ENCODE measurements at regions not wholly inside any gene's neighbourhood (a gene's known extent, or its start where the extent isn't known, plus 50 kb on each side); places are given as distances from the start of the nearest gene placed in this dataset.
A peak's percentile ranks its signal among the peaks of the same experiment; 100 is the strongest.

DNA sequence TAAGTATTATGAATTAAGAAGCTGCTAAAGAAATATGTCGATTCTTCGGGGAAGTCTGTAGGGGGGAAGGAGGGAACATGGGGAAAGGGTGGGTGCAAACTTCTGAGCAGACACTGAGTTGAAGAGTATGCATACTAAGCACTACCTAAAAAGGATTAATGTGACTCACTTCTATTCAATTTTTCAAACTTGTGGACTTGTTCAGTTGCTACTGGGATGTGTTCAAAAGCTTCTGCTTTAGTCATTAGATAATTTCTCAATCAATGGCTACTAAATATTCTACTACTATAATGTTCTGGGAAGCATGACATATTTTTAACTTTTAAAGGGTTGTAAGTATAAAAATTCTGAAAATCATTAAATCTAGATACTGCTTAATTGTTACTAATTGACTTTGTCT is 109.7 kb upstream of the FER start:
- H3K36me3 Mint-ChIP-seq (ENCODE audit: low read depth): no peaks in the 10 kb centered on the region
- ATAC-seq (no peak), DNase-seq (ENCODE audit: low spot score) (no peak)
- no peak overlapping the region for H3K4me2 ChIP-seq
- H3K27ac ChIP-seq (ENCODE audit: low read depth): no peak overlapping the region
- H3K4me3 Mint-ChIP-seq: no peak overlapping the region
- H3K9me2 ChIP-seq (ENCODE audit: insufficient read depth): no peaks in the 10 kb centered on the region; the same call in 1 of the 2 replicates
- H3F3A ChIP-seq (replicated peaks; ENCODE audit: low read depth): no peaks in the 10 kb centered on the region
- H3K79me2 ChIP-seq (replicated peaks; ENCODE audit: insufficient read depth): no peaks in the 10 kb centered on the region
- peak overlapping the region; percentile 59 for H3K27ac Mint-ChIP-seq
- H2AFZ ChIP-seq: 0 out of 2 replicates have a peak overlapping the region, but pooled peaks have one; percentile 67
- H3K27me3 Mint-ChIP-seq (ENCODE audit: insufficient read depth, low read depth, poor library complexity): no peaks in the 10 kb centered on the region
- no peaks in the 10 kb centered on the region for H3K9me3 Mint-ChIP-seq
- no peak for TF ChIP-seq EZH2phosphoT487 (IDR thresholded peaks at IDR 0.05; ENCODE audit: unreplicated experiment)
- TF ChIP-seq CREB1 (CRISPR knock-in tag; IDR thresholded peaks at IDR 0.05; ENCODE audit: low read depth): no peak
- TF ChIP-seq, protein P1, sequence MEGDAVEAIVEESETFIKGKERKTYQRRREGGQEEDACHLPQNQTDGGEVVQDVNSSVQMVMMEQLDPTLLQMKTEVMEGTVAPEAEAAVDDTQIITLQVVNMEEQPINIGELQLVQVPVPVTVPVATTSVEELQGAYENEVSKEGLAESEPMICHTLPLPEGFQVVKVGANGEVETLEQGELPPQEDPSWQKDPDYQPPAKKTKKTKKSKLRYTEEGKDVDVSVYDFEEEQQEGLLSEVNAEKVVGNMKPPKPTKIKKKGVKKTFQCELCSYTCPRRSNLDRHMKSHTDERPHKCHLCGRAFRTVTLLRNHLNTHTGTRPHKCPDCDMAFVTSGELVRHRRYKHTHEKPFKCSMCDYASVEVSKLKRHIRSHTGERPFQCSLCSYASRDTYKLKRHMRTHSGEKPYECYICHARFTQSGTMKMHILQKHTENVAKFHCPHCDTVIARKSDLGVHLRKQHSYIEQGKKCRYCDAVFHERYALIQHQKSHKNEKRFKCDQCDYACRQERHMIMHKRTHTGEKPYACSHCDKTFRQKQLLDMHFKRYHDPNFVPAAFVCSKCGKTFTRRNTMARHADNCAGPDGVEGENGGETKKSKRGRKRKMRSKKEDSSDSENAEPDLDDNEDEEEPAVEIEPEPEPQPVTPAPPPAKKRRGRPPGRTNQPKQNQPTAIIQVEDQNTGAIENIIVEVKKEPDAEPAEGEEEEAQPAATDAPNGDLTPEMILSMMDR (conservative IDR thresholded peaks at IDR 0.05; ENCODE audit: low read depth in 2 of 2): no peak
- no peak for TF ChIP-seq EZH2 (IDR thresholded peaks at IDR 0.05; ENCODE audit: low read depth, unreplicated experiment)
- TF ChIP-seq, protein P2, sequence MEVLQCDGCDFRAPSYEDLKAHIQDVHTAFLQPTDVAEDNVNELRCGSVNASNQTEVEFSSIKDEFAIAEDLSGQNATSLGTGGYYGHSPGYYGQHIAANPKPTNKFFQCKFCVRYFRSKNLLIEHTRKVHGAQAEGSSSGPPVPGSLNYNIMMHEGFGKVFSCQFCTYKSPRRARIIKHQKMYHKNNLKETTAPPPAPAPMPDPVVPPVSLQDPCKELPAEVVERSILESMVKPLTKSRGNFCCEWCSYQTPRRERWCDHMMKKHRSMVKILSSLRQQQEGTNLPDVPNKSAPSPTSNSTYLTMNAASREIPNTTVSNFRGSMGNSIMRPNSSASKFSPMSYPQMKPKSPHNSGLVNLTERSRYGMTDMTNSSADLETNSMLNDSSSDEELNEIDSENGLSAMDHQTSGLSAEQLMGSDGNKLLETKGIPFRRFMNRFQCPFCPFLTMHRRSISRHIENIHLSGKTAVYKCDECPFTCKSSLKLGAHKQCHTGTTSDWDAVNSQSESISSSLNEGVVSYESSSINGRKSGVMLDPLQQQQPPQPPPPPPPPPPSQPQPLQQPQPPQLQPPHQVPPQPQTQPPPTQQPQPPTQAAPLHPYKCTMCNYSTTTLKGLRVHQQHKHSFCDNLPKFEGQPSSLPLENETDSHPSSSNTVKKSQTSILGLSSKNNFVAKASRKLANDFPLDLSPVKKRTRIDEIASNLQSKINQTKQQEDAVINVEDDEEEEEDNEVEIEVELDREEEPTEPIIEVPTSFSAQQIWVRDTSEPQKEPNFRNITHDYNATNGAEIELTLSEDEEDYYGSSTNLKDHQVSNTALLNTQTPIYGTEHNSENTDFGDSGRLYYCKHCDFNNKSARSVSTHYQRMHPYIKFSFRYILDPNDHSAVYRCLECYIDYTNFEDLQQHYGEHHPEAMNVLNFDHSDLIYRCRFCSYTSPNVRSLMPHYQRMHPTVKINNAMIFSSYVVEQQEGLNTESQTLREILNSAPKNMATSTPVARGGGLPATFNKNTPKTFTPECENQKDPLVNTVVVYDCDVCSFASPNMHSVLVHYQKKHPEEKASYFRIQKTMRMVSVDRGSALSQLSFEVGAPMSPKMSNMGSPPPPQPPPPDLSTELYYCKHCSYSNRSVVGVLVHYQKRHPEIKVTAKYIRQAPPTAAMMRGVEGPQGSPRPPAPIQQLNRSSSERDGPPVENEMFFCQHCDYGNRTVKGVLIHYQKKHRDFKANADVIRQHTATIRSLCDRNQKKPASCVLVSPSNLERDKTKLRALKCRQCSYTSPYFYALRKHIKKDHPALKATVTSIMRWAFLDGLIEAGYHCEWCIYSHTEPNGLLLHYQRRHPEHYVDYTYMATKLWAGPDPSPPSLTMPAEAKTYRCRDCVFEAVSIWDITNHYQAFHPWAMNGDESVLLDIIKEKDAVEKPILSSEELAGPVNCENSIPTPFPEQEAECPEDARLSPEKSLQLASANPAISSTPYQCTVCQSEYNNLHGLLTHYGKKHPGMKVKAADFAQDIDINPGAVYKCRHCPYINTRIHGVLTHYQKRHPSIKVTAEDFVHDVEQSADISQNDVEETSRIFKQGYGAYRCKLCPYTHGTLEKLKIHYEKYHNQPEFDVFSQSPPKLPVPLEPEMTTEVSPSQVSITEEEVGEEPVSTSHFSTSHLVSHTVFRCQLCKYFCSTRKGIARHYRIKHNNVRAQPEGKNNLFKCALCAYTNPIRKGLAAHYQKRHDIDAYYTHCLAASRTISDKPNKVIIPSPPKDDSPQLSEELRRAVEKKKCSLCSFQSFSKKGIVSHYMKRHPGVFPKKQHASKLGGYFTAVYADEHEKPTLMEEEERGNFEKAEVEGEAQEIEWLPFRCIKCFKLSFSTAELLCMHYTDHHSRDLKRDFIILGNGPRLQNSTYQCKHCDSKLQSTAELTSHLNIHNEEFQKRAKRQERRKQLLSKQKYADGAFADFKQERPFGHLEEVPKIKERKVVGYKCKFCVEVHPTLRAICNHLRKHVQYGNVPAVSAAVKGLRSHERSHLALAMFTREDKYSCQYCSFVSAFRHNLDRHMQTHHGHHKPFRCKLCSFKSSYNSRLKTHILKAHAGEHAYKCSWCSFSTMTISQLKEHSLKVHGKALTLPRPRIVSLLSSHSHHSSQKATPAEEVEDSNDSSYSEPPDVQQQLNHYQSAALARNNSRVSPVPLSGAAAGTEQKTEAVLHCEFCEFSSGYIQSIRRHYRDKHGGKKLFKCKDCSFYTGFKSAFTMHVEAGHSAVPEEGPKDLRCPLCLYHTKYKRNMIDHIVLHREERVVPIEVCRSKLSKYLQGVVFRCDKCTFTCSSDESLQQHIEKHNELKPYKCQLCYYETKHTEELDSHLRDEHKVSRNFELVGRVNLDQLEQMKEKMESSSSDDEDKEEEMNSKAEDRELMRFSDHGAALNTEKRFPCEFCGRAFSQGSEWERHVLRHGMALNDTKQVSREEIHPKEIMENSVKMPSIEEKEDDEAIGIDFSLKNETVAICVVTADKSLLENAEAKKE (CRISPR knock-in tag; IDR thresholded peaks at IDR 0.05): no peak
- TF ChIP-seq NANOG (IDR thresholded peaks at IDR 0.05; ENCODE audit: borderline replicate concordance): no peak
- TF ChIP-seq ZNF331 (CRISPR knock-in tag; IDR thresholded peaks at IDR 0.05; ENCODE audit: low read depth): no peak
- no peak for TF ChIP-seq JUNB (IDR thresholded peaks at IDR 0.05; ENCODE audit: unreplicated experiment)
- TF ChIP-seq STAT1 (IDR thresholded peaks at IDR 0.05; ENCODE audit: unreplicated experiment): no peak
- TF ChIP-seq, protein P3, sequence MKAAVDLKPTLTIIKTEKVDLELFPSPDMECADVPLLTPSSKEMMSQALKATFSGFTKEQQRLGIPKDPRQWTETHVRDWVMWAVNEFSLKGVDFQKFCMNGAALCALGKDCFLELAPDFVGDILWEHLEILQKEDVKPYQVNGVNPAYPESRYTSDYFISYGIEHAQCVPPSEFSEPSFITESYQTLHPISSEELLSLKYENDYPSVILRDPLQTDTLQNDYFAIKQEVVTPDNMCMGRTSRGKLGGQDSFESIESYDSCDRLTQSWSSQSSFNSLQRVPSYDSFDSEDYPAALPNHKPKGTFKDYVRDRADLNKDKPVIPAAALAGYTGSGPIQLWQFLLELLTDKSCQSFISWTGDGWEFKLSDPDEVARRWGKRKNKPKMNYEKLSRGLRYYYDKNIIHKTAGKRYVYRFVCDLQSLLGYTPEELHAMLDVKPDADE (IDR thresholded peaks at IDR 0.05): no peak
- no peak for TF ChIP-seq ZNF114 (CRISPR knock-in tag; IDR thresholded peaks at IDR 0.05)
- TF ChIP-seq POLR2AphosphoS5 (IDR thresholded peaks at IDR 0.05; ENCODE audit: low read depth): no peak
- no peak for TF ChIP-seq REST (IDR thresholded peaks at IDR 0.05; ENCODE audit: unreplicated experiment)
- peaks cover 30% of the 10 kb centered on the region for H3K4me1 Mint-ChIP-seq
- H3K4me1 ChIP-seq (ENCODE audit: insufficient read depth): peaks cover 20% of the 10 kb centered on the region
- no peak overlapping the region for H3K4me3 ChIP-seq
- no peaks in the 10 kb centered on the region for H3K27me3 ChIP-seq (ENCODE audit: insufficient read depth)
- no peaks in the 10 kb centered on the region for H3K36me3 ChIP-seq (ENCODE audit: insufficient read depth)
- no peaks in the 10 kb centered on the region for H4K20me1 ChIP-seq (replicated peaks; ENCODE audit: insufficient read depth)

Data from GM23338 (cell line).